Left ventricle myocardium inferior (tissue), 1 donor: ENCODE measurements at regions not wholly inside any gene's neighbourhood (a gene's known extent, or its start where the extent isn't known, plus 50 kb on each side); places are given as distances from the start of the nearest gene placed in this dataset.

Experiments used
- DNase-seq: peaks from one replicate; pipeline ENCODE4 v3.0.0-alpha.2; 2020
- H3K27ac ChIP-seq: fragments of 200-600 bp; replicated peaks from 2 replicates; pipeline ENCODE4 v1.8.0; 2021
- H3K27me3 ChIP-seq: fragments of 200-600 bp; 2 replicates; pipeline ENCODE4 v1.8.0; 2021; ENCODE audit warnings: low read depth
- H3K36me3 ChIP-seq: fragments of 200-600 bp; 2 replicates; pipeline ENCODE4 v1.8.0; 2021
- H3K4me1 ChIP-seq: fragments of 200-600 bp; 2 replicates; pipeline ENCODE4 v1.8.0; 2021
- H3K4me3 ChIP-seq: fragments of 200-600 bp; 2 replicates; pipeline ENCODE4 v1.8.0; 2021; ENCODE audit warnings: mild to moderate bottlenecking, moderate library complexity
- H3K9me3 ChIP-seq: fragments of 200-600 bp; replicated peaks from 2 replicates; pipeline ENCODE4 v1.8.0; 2021
- intact Hi-C: fragments of 100-400 bp; cut with micrococcal nuclease; formaldehyde crosslinking; loops from one replicate; pipeline ENCODE4 v1.11.0; 2022
- TF ChIP-seq, protein P1 (sequence below): fragments of 200-600 bp; IDR thresholded peaks from 2 replicates; pipeline ENCODE4 v1.8.0; 2021; ENCODE audit warnings: antibody characterized with exemption, mild to moderate bottlenecking, borderline replicate concordance
- donor health status: DM: no; HTN: yes; CAD: no; lungs with severe emphysema.

DNA sequence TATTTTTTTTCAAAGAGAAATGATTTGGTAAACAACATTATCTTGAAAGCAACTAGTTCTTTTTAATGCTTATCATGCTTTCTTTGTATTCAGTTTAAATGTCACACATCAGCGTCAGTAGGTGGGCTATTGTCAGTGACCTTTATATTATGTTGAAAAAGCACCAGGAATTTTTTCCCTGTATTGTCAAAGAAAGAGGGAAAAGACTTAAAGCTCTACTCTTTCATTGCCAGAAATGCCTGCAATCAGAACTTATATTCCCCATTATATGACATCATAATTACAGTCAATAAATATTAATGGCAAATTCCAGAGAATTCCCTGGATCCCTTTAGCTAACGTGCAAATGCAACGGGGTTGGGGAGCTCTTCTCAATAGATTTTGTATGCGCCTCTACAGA is 353.9 kb downstream of the CDH2 start:
- intact Hi-C loops, result no loop called here
- H3K36me3 ChIP-seq, result no peaks in the 10 kb centered on the region
- TF ChIP-seq, protein P1, sequence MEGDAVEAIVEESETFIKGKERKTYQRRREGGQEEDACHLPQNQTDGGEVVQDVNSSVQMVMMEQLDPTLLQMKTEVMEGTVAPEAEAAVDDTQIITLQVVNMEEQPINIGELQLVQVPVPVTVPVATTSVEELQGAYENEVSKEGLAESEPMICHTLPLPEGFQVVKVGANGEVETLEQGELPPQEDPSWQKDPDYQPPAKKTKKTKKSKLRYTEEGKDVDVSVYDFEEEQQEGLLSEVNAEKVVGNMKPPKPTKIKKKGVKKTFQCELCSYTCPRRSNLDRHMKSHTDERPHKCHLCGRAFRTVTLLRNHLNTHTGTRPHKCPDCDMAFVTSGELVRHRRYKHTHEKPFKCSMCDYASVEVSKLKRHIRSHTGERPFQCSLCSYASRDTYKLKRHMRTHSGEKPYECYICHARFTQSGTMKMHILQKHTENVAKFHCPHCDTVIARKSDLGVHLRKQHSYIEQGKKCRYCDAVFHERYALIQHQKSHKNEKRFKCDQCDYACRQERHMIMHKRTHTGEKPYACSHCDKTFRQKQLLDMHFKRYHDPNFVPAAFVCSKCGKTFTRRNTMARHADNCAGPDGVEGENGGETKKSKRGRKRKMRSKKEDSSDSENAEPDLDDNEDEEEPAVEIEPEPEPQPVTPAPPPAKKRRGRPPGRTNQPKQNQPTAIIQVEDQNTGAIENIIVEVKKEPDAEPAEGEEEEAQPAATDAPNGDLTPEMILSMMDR, result no peak

GRCh38 chr18:27808683-27809082 is 368.2 kb downstream of the CDH2 start:
- no peaks in the 10 kb centered on the region for H3K36me3 ChIP-seq
- no peak overlapping the region for H3K4me3 ChIP-seq

More for the DNA sequence above, 353.9 kb downstream of the CDH2 start:
- no peak for DNase-seq
- Histone ChIP-seq H3K4me1 (no peaks in the 10 kb centered on the region), H3K27me3 (no peaks in the 10 kb centered on the region), H3K4me3 (no peak overlapping the region), H3K27ac (no peak overlapping the region), H3K9me3 (peaks cover 7% of the 10 kb centered on the region)

GRCh38 chr18:27803957-27804356 is 373.0 kb downstream of the CDH2 start:
- intact Hi-C loops, result no loop called here
- H3K4me1 ChIP-seq, result no peaks in the 10 kb centered on the region
- H3K36me3 ChIP-seq, result no peaks in the 10 kb centered on the region
- no peak overlapping the region for H3K27ac ChIP-seq
- TF ChIP-seq, protein P1, result no peak
- DNase-seq, result no peak
- no peak overlapping the region for H3K4me3 ChIP-seq
- no peaks in the 10 kb centered on the region for H3K27me3 ChIP-seq
- no peaks in the 10 kb centered on the region for H3K9me3 ChIP-seq

More at GRCh38 chr18:27808683-27809082, 368.2 kb downstream of the CDH2 start:
- Histone ChIP-seq H3K27me3 (no peaks in the 10 kb centered on the region), H3K4me1 (no peaks in the 10 kb centered on the region), H3K27ac (no peak overlapping the region), H3K9me3 (no peaks in the 10 kb centered on the region)
- TF ChIP-seq, protein P1, result no peak
- DNase-seq, result no peak
- intact Hi-C loops, result no loop called here

DNA sequence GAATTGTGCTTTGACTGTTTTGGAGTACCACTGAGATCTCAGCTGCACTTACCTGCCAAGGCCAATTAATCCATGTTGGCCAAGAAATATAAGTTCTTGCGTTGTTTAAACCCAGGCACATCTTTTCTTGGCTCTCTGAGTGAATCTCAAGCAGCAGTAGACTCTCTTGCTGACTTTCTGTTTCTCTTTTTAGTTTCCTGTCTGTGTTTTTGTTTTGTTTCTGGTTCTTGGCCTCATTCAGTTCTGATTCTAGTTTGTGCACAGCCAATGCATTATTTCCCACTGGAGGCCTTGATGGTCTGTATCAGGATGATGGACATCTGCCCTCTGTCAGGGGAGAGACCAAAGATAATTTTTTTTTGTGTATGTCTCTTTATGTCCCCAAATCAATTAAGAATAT is 379.4 kb downstream of the CDH2 start:
- TF ChIP-seq, protein P1, result no peak
- no peak for DNase-seq
- no peak overlapping the region for H3K27ac ChIP-seq
- H3K36me3 ChIP-seq, result no peaks in the 10 kb centered on the region
- intact Hi-C loops, result no loop called here
- no peak overlapping the region for H3K4me3 ChIP-seq
- H3K4me1 ChIP-seq, result no peaks in the 10 kb centered on the region
- H3K9me3 ChIP-seq, result no peaks in the 10 kb centered on the region
- no peaks in the 10 kb centered on the region for H3K27me3 ChIP-seq

- intact Hi-C loops, result no loop called here
- Histone ChIP-seq H3K9me3 (no peaks in the 10 kb centered on the region), H3K27ac (no peak overlapping the region), H3K4me3 (no peak overlapping the region), H3K27me3 (no peaks in the 10 kb centered on the region), H3K4me1 (no peaks in the 10 kb centered on the region), H3K36me3 (no peaks in the 10 kb centered on the region)
- no peak for DNase-seq
- TF ChIP-seq, protein P1, result no peak
Observed at GRCh38 chr18:27794181-27794926, 382.6 kb downstream of the CDH2 start.
